SU-DHL-6 (cell line): ENCODE measurements at regions not wholly inside any gene's neighbourhood (a gene's known extent, or its start where the extent isn't known, plus 50 kb on each side); places are given as distances from the start of the nearest gene placed in this dataset.

ENCODE experiments used
- H2AFZ ChIP-seq: fragments of 200-600 bp; sonication (generic); 2 replicates; pipeline ENCODE4 v1.6.1; 2014; ENCODE audit warnings: low read depth, mild to moderate bottlenecking, moderate library complexity, mixed read lengths, antibody characterized with exemption, low read length; ENCODE audit not compliant: severe bottlenecking
- H3F3A ChIP-seq: fragments of 200-600 bp; shearing (Covaris generic); 2 replicates; pipeline ENCODE4 v1.6.0; 2016; ENCODE audit warnings: antibody characterized with exemption, mild to moderate bottlenecking; ENCODE audit not compliant: insufficient read depth
- H3K27ac ChIP-seq: fragments of 200-600 bp; sonication (generic); 2 replicates; pipeline ENCODE4 v1.5.1; 2016; ENCODE audit warnings: low read depth, mild to moderate bottlenecking, low read length, moderate library complexity, mixed read lengths
- H3K27me3 ChIP-seq: fragments of 200-600 bp; sonication (generic), shearing (Covaris generic); 2 replicates; pipeline ENCODE4 v1.6.0; 2014; ENCODE audit warnings: mild to moderate bottlenecking, low read length
- H3K36me3 ChIP-seq: fragments of 200-600 bp; sonication (generic); 2 replicates; pipeline ENCODE4 v1.6.1; 2014; ENCODE audit warnings: mild to moderate bottlenecking, low read length, mixed read lengths
- H3K4me2 ChIP-seq: fragments of 300-600, 200-600 bp; shearing (Covaris generic), sonication (generic); 2 replicates; pipeline ENCODE4 v1.6.0; 2014; ENCODE audit warnings: low read length, low read depth, mild to moderate bottlenecking; ENCODE audit not compliant: poor library complexity, severe bottlenecking
- H3K4me3 ChIP-seq: fragments of 200-600 bp; sonication (generic); 2 replicates; pipeline ENCODE4 v1.5.1; 2014; ENCODE audit warnings: antibody characterized with exemption, low read length, mild to moderate bottlenecking, mixed read lengths; ENCODE audit not compliant: insufficient read depth, poor library complexity, severe bottlenecking
- H3K79me2 ChIP-seq: fragments of 200-600 bp; sonication (generic); 2 replicates; pipeline ENCODE4 v1.6.1; 2014; ENCODE audit warnings: mild to moderate bottlenecking, low read length, moderate library complexity; ENCODE audit not compliant: insufficient read depth
- H3K9ac ChIP-seq: fragments of 200-600 bp; sonication (generic); 2 replicates; pipeline ENCODE4 v1.7.0; 2014; ENCODE audit warnings: mild to moderate bottlenecking, low read length
- H3K9me2 ChIP-seq: fragments of 200-600 bp; sonication (generic); replicated peaks from 2 replicates; pipeline ENCODE4 v1.6.1; 2014; ENCODE audit warnings: low read length; ENCODE audit not compliant: insufficient read depth
- H3K9me3 ChIP-seq: fragments of 200-600 bp; sonication (generic); 2 replicates; pipeline ENCODE4 v1.6.1; 2014; ENCODE audit warnings: low read length, mixed read lengths; ENCODE audit not compliant: insufficient read depth
- H4K20me1 ChIP-seq: fragments of 200-600 bp; sonication (generic); 2 replicates; pipeline ENCODE4 v1.6.1; 2014; ENCODE audit warnings: low read depth, mild to moderate bottlenecking, antibody characterized with exemption, low read length, moderate library complexity, mixed read lengths
- CTCF ChIP-seq: fragments of 200-600 bp; sonication (generic); IDR thresholded peaks from one replicate; pipeline ENCODE4 v1.5.1; 2017; ENCODE audit warnings: antibody characterized with exemption, mild to moderate bottlenecking, low read length, moderate library complexity; ENCODE audit not compliant: insufficient read depth, poor library complexity, severe bottlenecking
- EZH2phosphoT487 ChIP-seq: fragments of 200-600 bp; sonication (generic), shearing (Covaris generic); conservative IDR thresholded peaks from 2 replicates; pipeline ENCODE4 v1.6.1; 2018; ENCODE audit warnings: mild to moderate bottlenecking, antibody characterized with exemption, low read length, moderate library complexity, mixed read lengths

GRCh38 chrX:17292111-17292527, 82.9 kb upstream of the NHS start:
- H3K4me3 ChIP-seq, result no peak overlapping the region
- TF ChIP-seq CTCF (no peak), EZH2phosphoT487 (no peak)
- no peaks in the 10 kb centered on the region for H4K20me1 ChIP-seq
- no peaks in the 10 kb centered on the region for H3K9me2 ChIP-seq
- H3K27ac ChIP-seq, result no peak overlapping the region
- no peaks in the 10 kb centered on the region for H3F3A ChIP-seq
- H3K9me3 ChIP-seq, result no peaks in the 10 kb centered on the region
- H3K4me2 ChIP-seq, result no peak overlapping the region
- no peak overlapping the region for H3K9ac ChIP-seq
- H3K27me3 ChIP-seq, result no peaks in the 10 kb centered on the region
- H3K79me2 ChIP-seq, result no peaks in the 10 kb centered on the region
- H3K36me3 ChIP-seq, result no peaks in the 10 kb centered on the region
- H2AFZ ChIP-seq, result no peak overlapping the region

GRCh38 chrX:17294561-17294960, 80.4 kb upstream of the NHS start:
- H3K4me2 ChIP-seq, result no peak overlapping the region
- no peaks in the 10 kb centered on the region for H3F3A ChIP-seq
- no peak overlapping the region for H3K4me3 ChIP-seq
- H3K27ac ChIP-seq, result no peak overlapping the region
- TF ChIP-seq CTCF, result no peak
- no peak for TF ChIP-seq EZH2phosphoT487
- no peaks in the 10 kb centered on the region for H3K36me3 ChIP-seq
- no peaks in the 10 kb centered on the region for H3K9me3 ChIP-seq
- no peaks in the 10 kb centered on the region for H3K79me2 ChIP-seq
- no peak overlapping the region for H3K9ac ChIP-seq
- no peaks in the 10 kb centered on the region for H4K20me1 ChIP-seq
- no peaks in the 10 kb centered on the region for H3K27me3 ChIP-seq
- no peaks in the 10 kb centered on the region for H3K9me2 ChIP-seq
- no peak overlapping the region for H2AFZ ChIP-seq

DNA sequence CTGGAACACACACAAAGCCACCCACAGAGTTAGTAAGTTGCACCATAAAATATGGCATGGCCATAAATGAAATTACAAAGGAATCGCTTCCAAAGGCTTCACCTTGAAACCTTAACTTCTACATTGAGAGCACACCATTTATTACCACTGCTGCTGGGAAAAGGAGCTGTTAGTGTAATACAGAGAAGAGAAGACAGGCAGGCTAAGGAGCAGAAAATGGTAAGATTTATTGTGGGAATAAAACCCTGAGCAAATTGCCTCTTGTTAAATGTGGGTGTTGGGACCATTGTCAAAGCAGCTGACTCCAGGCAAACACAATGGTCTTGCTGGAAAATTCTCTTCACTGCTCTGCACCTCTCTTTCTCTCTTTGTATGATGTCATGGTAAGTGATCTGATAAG, 79.2 kb upstream of the NHS start:
- H3K36me3 ChIP-seq, result no peaks in the 10 kb centered on the region
- no peaks in the 10 kb centered on the region for H3K9me2 ChIP-seq
- no peak overlapping the region for H3K27ac ChIP-seq
- no peaks in the 10 kb centered on the region for H4K20me1 ChIP-seq
- no peak overlapping the region for H3K9ac ChIP-seq
- TF ChIP-seq EZH2phosphoT487, result no peak
- no peak for TF ChIP-seq CTCF
- no peaks in the 10 kb centered on the region for H3K9me3 ChIP-seq
- H3K79me2 ChIP-seq, result no peaks in the 10 kb centered on the region
- no peaks in the 10 kb centered on the region for H3F3A ChIP-seq
- H3K4me2 ChIP-seq, result no peak overlapping the region
- no peak overlapping the region for H2AFZ ChIP-seq
- H3K4me3 ChIP-seq, result no peak overlapping the region
- no peaks in the 10 kb centered on the region for H3K27me3 ChIP-seq

DNA sequence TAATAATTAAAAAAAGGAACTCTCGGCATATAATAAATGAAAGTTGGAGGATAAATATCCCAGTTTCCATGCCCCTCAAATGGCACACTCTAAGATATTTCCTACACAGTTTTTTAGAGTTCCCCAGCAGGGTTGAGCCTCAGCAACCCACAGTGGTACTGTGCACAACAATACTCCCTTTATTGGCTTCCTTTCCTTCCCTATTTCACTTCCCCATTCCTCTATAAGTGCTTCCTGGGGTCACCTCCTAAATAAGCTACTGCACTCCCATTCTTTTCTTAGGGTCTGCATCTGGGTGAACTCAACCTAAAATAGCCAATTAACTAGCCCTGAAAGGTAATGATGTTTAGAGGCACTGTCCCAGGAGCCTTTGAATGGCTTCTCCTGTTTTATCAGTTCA, 76.4 kb upstream of the NHS start:
- no peak overlapping the region for H3K27ac ChIP-seq
- H3K9me2 ChIP-seq, result no peaks in the 10 kb centered on the region
- no peak overlapping the region for H2AFZ ChIP-seq
- H3K9ac ChIP-seq, result no peak overlapping the region
- H3K4me2 ChIP-seq, result no peak overlapping the region
- TF ChIP-seq EZH2phosphoT487, result no peak
- TF ChIP-seq CTCF, result no peak
- H3K36me3 ChIP-seq, result no peaks in the 10 kb centered on the region
- no peaks in the 10 kb centered on the region for H3K9me3 ChIP-seq
- no peaks in the 10 kb centered on the region for H3K79me2 ChIP-seq
- no peak overlapping the region for H3K4me3 ChIP-seq
- no peaks in the 10 kb centered on the region for H3K27me3 ChIP-seq
- H4K20me1 ChIP-seq, result no peaks in the 10 kb centered on the region
- H3F3A ChIP-seq, result no peaks in the 10 kb centered on the region
